H1 (cell line): ENCODE measurements at regions not wholly inside any gene's neighbourhood (a gene's known extent, or its start where the extent isn't known, plus 50 kb on each side); places are given as distances from the start of the nearest gene placed in this dataset.

Experiments used
- BACH1 ChIP-seq: IDR thresholded peaks from 2 replicates; pipeline ENCODE4 v1.6.1; 2012; ENCODE audit warnings: low read length, improper control_type of control experiment
- RNF2 ChIP-seq: fragments of 200-900, 300-1000 bp; sonication (generic); IDR thresholded peaks from 2 replicates; pipeline ENCODE4 v1.7.1; 2016; ENCODE audit warnings: borderline replicate concordance, low read depth, mild to moderate bottlenecking, antibody characterized with exemption, low read length; ENCODE audit not compliant: poor library complexity, severe bottlenecking; ENCODE audit errors: missing control alignments
- YY1 ChIP-seq: IDR thresholded peaks from 2 replicates; pipeline ENCODE4 v1.6.1; 2011; ENCODE audit warnings: low read depth, mild to moderate bottlenecking, low read length

DNA sequence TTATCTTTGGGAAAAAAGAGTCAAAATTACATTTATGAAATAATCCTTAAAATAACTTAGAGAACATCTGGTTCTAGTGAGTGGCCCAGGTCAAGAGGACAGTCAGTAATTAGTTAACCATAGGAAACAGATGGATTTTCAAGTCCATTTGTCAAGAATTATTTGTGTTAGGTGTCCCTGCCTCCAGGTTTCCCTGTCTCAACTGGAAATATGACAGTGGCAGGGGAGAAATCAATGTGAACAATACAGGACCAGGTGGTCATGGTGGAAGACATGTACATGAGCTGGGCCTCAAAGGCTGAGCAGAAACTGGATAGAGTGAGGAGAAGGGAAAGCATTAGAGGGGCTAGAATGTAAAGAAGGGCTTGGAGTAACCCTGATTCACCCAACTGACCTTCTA lies 372.6 kb downstream of the VPS13C start (continued):
- TF ChIP-seq BACH1 (no peak), RNF2 (no peak), YY1 (no peak)
